ENCODE measurements at regions not wholly inside any gene's neighbourhood (a gene's known extent, or its start where the extent isn't known, plus 50 kb on each side); places are given as distances from the start of the nearest gene placed in this dataset.
A peak's percentile ranks its signal among the peaks of the same experiment; 100 is the strongest.

GRCh38 chr12:60853407-60853806 is 1257.6 kb downstream of the SLC16A7 start:
- DNase-seq (ENCODE audit: low spot score) = no peak

DNA sequence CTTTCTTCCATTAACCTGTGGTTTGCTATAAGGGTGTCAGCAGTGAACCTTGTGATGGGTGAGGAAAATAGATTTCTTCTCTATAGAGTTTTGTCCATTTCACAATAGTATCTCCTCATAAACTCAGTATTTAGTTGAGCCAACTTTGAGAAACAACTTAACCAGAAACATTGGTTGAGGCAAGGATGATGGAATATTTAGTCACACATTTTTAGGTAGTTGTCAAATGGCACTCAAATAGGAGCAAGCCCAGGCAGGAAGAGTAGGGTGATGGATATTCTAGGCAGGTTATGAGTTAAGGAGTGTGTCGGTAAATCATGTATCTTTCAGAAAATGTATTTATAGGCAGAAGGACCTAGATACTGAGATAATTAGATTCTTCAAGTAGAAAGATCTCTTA is 1267.6 kb downstream of the SLC16A7 start:
- no peak for DNase-seq (ENCODE audit: low spot score)

- no peak for DNase-seq (ENCODE audit: low spot score)
Observed at GRCh38 chr12:60872219-60872618, 1276.4 kb downstream of the SLC16A7 start.

- DNase-seq (ENCODE audit: low spot score) = no peak
Observed at GRCh38 chr12:60872850-60873713, 1277.3 kb downstream of the SLC16A7 start.

DNA sequence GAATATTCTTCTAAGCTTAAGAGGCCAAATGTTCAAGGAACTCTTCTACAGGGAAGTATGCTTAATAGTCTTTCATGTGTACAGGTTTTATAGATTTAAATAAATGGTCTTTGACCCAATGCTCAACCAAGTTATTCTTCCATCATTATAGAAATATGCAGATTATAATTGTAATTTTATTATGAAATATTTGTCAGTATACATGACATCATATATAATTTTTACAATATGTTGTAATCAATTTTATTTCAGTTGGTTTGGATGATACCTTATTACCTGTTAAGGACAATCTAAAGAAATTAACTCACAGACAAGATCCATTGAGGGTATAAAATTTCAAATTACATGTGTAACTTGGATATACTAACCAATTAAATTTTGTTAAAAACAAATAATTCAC is 1278.3 kb downstream of the SLC16A7 start:
- DNase-seq (ENCODE audit: low spot score) = no peak

- DNase-seq (ENCODE audit: low spot score) = peak; percentile 5
Observed at GRCh38 chr12:60920841-60921495, 1325.1 kb downstream of the SLC16A7 start.

DNA sequence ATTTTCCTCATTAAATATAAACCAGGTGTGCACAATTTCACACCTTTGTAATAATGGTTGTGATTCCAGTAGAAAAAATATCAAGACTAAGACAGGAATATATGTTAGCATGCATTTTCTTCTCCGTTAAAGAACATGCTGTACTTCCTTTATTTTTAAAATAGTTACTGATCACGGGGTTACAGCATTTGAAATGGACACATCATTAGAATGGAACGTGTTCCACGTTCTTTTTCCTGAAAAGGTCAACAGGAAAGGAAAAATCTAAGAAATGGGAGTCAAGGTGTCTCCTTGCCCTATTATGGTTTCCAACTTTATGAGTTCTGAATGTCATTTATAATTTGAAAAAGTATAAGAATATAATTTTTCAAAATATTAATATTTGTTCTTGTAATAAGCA is 1325.7 kb downstream of the SLC16A7 start:
- DNase-seq (ENCODE audit: low spot score) = no peak

GRCh38 chr12:60926256-60926655 is 1330.4 kb downstream of the SLC16A7 start:
- peak; percentile 1 for DNase-seq (ENCODE audit: low spot score)

- DNase-seq (ENCODE audit: low spot score) = no peak
Observed at GRCh38 chr12:60930151-60930550, 1330.1 kb upstream of the USP15 start.

GRCh38 chr12:60935981-60936761 is 1324.0 kb upstream of the USP15 start:
- no peak for DNase-seq (ENCODE audit: low spot score)

- no peak for DNase-seq (ENCODE audit: low spot score)
Observed at GRCh38 chr12:60947533-60947932, 1312.7 kb upstream of the USP15 start.

DNA sequence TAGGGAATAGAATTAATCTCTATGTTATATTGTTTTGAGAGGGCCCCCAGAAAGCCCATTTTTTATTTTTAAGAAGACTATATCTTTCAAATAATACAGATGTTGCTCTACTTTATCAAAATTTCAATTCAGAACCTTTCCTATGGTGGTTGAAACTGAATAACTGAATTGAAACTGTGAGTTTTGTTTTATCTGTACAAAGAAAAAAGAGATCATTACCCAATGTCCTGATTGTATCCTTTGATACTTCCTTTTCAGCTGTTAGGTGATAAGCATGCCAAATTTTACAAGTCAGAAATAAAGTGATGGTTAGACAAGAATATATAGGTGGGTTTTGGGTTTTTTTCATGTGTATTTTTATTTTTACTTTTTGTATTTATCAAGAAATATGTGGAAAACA is 1293.1 kb upstream of the USP15 start:
- DNase-seq (ENCODE audit: low spot score) = no peak

- no peak for DNase-seq (ENCODE audit: low spot score)
Observed at GRCh38 chr12:60977966-60978365, 1282.2 kb upstream of the USP15 start.

DNA sequence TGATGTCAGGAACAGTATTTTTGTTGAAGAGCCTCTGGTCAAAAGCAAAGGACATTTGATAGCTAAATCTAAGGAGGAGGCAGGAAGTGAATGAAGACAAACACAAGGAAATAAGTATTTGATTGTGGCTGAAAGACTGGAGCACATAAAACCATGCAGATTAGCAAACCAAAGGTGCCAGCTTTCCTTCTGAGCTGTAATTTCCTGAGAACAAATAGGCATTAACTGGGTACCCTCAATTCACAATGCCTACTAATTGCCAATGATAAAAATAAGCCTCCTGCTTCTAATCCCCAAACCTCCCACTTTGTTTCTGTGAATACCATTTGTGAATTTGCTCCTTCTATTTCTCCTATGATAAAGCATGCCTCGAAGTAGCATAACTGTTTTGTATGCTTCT is 1279.6 kb upstream of the USP15 start:
- no peak for DNase-seq (ENCODE audit: low spot score)

DNA sequence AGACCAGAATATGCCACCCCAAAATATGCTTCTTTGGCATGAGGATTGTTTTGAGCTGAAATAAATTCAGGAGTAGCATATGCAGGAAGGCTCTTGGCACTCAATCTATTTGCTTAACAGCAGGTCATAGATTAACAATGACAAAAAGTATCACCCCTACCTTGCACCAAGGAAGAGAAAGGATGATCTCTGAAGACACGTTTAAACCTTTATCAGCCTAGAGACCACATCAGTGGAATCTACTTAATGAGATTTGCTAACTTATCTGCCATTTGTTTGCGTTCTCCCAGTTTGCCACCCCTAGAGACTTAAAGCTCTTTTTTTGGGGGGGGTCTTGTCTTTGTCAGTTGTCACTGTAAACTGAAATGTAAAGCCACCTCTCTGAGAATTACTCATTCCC is 1278.7 kb upstream of the USP15 start:
- DNase-seq (ENCODE audit: low spot score) = no peak

DNA sequence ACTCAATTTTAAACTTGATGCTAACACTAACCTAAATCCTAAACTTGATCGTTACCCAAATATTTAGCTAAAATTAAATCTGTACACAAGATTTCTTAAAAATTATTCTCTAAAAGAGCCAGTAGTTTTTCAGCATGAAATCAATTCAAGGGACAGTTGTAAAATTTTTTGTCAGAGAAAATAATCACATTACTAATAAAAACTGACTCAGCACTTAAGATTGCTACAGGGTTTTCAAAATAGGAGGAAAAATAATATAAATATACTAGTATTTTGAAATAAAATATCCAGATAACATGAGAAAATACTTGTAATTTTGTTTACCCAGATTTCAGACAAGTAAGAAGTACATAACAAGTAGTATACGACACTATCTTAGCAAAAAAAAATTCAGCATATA is 1268.1 kb upstream of the USP15 start:
- DNase-seq (ENCODE audit: low spot score) = no peak

- no peak for DNase-seq (ENCODE audit: low spot score)
Observed at GRCh38 chr12:60995256-60995825, 1264.9 kb upstream of the USP15 start.

GRCh38 chr12:60997869-60998378 is 1262.3 kb upstream of the USP15 start:
- no peak for DNase-seq (ENCODE audit: low spot score)

- DNase-seq (ENCODE audit: low spot score) = no peak
Observed at GRCh38 chr12:61009192-61009591, 1251.0 kb upstream of the USP15 start.

- DNase-seq (ENCODE audit: low spot score) = no peak
Observed at GRCh38 chr12:61011767-61012423, 1248.3 kb upstream of the USP15 start.

DNA sequence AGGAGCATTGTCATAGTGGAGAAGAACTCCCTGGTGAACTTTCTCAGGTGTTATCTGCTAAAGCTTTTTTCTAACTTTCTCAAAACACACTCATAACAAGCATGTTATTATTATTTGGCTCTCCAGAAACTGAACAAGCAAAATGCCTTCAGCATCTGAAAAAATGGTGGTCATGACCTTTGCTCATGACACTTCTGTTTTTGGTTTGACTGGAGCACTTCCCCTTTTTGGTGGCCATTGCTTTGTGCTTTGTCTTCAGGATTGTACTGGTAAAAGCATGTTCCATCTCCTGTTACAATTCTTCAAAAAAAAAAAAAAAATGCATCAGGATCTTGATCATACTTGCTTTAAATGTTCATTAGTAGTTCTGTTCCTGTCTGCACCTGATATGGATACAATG is 1241.6 kb upstream of the USP15 start:
- DNase-seq (ENCODE audit: low spot score) = no peak
